GM23248 (cell line): ENCODE measurements at regions not wholly inside any gene's neighbourhood (a gene's known extent, or its start where the extent isn't known, plus 50 kb on each side); places are given as distances from the start of the nearest gene placed in this dataset.
"Not testable (repeated sequence)": the region's sequence is repeated elsewhere in the genome, so short reads cannot be mapped to it uniquely, and the experiment has no call there.

Source experiments
- EZH2 ChIP-seq: fragments of 200-600 bp; sonication (generic); IDR thresholded peaks from 2 replicates; pipeline ENCODE4 v1.6.1; 2018; ENCODE audit warnings: antibody characterized with exemption, mild to moderate bottlenecking; ENCODE audit not compliant: insufficient read depth, poor library complexity, severe bottlenecking
- EZH2phosphoT487 ChIP-seq: fragments of 200-600 bp; sonication (generic); IDR thresholded peaks from 2 replicates; pipeline ENCODE4 v1.6.1; 2018; ENCODE audit warnings: antibody characterized with exemption, moderate library complexity, mild to moderate bottlenecking, low read depth; ENCODE audit not compliant: insufficient read depth

DNA sequence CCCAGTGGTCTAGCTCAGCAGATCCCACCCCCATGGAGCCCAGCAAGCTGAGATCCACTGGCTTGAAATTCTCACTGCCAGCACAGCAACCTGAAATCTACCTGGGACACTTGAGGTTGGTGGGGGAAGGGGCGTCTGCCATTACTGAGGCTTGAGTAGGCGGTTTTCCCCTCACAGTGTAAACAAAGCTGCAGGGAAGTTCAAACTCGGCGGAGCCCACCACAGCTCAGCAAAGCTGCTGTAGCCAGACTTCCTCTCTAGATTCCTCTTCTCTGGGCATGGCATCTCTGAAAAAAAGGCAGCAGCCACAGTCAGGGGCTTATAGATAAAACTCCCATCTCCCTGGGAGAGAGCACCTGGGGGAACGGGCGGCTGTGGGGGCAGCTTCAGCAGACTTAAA lies 457.9 kb downstream of the ZNF674 start:
- TF ChIP-seq EZH2, EZH2phosphoT487: not testable (repeated sequence)
